Activated T-cell treated with anti-CD3 and anti-CD28 coated beads for 48 hours (primary cell): ENCODE measurements at regions not wholly inside any gene's neighbourhood (a gene's known extent, or its start where the extent isn't known, plus 50 kb on each side); places are given as distances from the start of the nearest gene placed in this dataset.
A peak's percentile ranks its signal among the peaks of the same experiment; 100 is the strongest.

Source experiments
- DNase-seq: peaks from one replicate; pipeline ENCODE4 v3.0.0-alpha.2; 2020; ENCODE audit warnings: low read depth

GRCh38 chr2:220648628-220649027, 923.5 kb downstream of the EPHA4 start:
- DNase-seq = no peak

GRCh38 chr2:220653776-220654175, 918.3 kb downstream of the EPHA4 start:
- no peak for DNase-seq

- DNase-seq = no peak
Observed at GRCh38 chr2:220654322-220654721, 917.8 kb downstream of the EPHA4 start.

GRCh38 chr2:220660277-220661145, 911.6 kb downstream of the EPHA4 start:
- DNase-seq = no peak

GRCh38 chr2:220662431-220662830, 909.7 kb downstream of the EPHA4 start:
- no peak for DNase-seq

- no peak for DNase-seq
Observed at GRCh38 chr2:220663065-220663464, 909.0 kb downstream of the EPHA4 start.

- DNase-seq = no peak
Observed at GRCh38 chr2:220664272-220665107, 907.6 kb downstream of the EPHA4 start.

GRCh38 chr2:220665108-220665471, 907.0 kb downstream of the EPHA4 start:
- DNase-seq = no peak

GRCh38 chr2:220669324-220669723, 902.8 kb downstream of the EPHA4 start:
- DNase-seq = no peak

GRCh38 chr2:220670511-220670910, 901.6 kb downstream of the EPHA4 start:
- no peak for DNase-seq

- DNase-seq = no peak
Observed at GRCh38 chr2:220673151-220673874, 898.8 kb downstream of the EPHA4 start.

GRCh38 chr2:220674033-220674432, 898.1 kb downstream of the EPHA4 start:
- DNase-seq = no peak

GRCh38 chr2:220676695-220677094, 895.4 kb downstream of the EPHA4 start:
- no peak for DNase-seq

GRCh38 chr2:220678943-220679342, 893.2 kb downstream of the EPHA4 start:
- no peak for DNase-seq

GRCh38 chr2:220682616-220683015, 889.5 kb downstream of the EPHA4 start:
- no peak for DNase-seq

GRCh38 chr2:220684099-220684498, 888.0 kb downstream of the EPHA4 start:
- no peak for DNase-seq

- peak; percentile 29 for DNase-seq
Observed at GRCh38 chr2:220687231-220687843, 884.8 kb downstream of the EPHA4 start.

GRCh38 chr2:220695397-220696279, 876.5 kb downstream of the EPHA4 start:
- no peak for DNase-seq

GRCh38 chr2:220696280-220696669, 875.8 kb downstream of the EPHA4 start:
- DNase-seq = no peak

- no peak for DNase-seq
Observed at GRCh38 chr2:220697011-220697410, 875.1 kb downstream of the EPHA4 start.

- DNase-seq = no peak
Observed at GRCh38 chr2:220701115-220701514, 871.0 kb downstream of the EPHA4 start.
